Stimulated activated CD4-positive, alpha-beta T cell treated with anti-CD3 and anti-CD28 coated beads, Interleukin-4, amount 100 ng/mL, for 1 hour (primary cell): ENCODE measurements at regions not wholly inside any gene's neighbourhood (a gene's known extent, or its start where the extent isn't known, plus 50 kb on each side); places are given as distances from the start of the nearest gene placed in this dataset.

Source experiments
- DNase-seq: peaks from one replicate; pipeline ENCODE4 v3.0.0-alpha.2; 2020

DNA sequence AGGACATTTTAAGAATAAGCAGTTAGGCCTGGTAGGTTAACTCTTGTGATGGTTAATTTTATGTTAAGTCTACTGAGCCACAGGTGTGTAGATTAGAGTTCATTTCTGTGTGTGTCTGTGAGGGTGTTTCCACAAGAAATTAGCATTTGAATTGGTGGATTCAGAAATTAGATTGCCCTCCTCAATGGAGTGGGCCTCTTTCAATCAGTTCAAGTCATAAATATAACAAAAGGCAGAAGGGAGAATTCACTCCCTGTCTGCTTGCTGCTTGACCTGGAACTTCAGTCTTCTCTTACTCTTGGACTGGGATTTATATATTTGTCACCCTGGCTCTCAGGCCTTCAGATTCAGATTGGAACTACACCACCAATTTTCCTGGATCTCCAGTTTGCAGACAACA lies 55.3 kb upstream of the POM121L12 start:
- no peak for DNase-seq

DNA sequence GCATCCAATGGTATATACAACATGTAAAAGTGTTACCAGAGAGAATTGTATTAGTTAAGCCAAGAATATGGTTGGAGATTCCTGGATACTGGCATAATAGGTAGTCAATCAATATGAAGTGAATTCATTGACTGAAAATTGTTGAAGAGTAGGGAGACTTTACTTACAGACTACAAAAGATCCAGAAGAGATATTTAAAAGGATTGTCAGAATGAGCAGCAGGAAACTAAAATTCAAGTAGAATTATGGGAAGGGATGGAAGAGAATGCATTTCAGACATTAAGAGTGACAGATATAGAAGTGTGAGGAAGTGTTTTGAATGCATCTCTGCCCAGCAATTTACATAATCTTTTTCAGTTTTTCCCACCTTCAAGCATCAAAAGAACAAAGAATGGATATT lies 62.3 kb upstream of the POM121L12 start:
- DNase-seq: no peak

DNA sequence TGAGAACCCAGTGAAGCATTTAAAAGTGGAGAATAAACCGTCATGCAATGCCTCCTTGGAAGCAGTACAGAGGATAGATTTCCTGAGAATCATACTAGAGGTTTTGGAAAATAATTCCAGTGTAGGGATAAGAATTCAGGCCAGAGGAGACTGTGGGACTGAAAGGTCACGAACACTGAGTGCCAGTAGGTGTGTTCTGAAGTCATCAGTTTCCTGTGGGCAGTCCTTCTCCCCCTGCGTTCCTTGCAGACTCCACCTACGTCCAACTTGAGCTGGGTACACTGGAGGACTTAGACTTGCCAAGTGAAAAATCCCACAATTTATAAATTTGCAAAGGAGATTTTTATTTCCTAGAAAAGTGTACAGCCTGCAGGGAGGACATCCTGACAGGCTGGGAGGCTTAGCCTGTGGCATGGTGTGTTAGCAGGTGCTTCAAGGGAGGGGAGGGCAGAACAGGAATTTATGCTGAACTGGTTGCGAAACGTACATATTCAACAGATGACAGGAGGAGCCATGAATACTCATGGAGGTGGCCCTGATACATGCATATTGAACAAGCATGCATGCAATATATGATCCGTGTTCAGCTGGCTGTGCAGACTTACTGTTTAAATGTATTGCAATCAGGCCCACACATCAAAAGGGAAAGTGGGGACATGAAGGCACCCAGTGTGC lies 72.9 kb upstream of the POM121L12 start:
- DNase-seq: no peak

DNA sequence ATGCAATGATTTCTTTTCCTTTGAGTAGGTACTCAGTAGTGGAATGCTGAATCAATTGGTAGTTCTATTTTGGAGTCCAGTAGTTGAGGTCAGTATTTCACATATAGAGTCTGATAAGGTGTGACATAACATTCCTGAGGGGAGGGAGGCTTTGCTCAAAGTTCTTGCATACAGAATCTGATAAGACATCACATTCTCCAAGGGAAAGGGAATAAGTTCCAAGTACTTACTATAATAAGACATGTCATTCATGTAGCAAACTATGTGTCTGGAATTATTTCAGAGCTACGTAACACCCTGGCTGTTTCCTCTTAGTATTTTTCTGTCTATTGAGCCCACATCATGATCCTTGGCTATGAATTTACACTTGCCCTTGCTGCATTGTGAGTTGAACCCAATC lies 74.3 kb upstream of the POM121L12 start:
- DNase-seq: no peak

DNA sequence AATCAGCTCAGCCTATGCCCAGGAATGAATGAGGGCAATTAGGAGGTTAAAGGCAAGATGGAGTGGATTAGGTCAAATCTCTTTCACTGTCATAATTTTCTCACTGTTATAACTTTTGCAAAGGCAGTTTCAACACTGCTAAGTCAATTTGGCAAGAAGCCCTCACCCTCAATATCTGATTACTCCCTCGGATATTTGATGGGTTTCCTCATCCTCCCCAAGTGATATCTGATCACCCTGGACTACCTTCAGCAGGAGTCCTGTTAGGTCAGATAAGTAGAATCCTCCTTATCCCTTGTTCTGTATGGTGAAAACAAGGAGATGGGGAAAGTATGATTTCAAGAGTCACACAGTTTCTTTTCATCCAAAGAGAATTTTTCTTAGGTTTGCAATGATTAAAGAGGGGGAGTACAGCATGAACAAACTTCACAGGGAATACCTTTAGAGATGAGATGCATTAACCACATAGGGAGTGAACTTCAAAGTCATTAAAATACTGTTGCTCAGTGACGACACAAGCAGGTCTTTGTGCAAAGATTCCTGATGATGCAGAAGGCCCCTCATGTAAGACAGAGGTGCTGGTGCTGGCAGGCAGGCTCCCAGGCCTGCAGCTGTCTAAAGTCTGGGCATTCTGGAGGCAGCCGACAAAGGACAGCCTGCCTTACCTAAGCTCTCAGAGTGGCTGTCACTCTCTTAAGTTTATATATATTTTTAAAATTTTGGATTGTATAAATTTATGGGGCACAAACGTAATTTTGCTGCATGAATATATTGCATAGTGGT lies 75.4 kb upstream of the POM121L12 start:
- no peak for DNase-seq

DNA sequence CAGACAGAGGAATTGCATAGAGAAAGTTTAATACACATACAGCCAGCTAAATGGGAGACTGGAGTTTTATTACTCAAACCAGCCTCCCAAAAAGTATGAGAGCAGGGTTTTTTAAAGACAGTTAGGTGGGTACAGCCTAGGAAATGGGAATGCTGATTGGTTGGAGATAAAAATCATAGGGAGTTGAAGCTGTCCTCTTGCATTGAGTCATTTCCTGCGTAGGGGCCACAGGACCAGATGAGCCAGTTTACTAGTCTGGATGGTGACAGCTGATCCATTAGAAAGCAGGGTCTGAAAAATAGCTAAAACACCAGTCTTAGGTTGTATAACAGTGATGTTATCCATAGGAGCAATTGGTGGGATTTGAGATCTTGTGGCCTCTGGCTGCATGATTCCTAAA lies 76.1 kb upstream of the POM121L12 start:
- no peak for DNase-seq

DNA sequence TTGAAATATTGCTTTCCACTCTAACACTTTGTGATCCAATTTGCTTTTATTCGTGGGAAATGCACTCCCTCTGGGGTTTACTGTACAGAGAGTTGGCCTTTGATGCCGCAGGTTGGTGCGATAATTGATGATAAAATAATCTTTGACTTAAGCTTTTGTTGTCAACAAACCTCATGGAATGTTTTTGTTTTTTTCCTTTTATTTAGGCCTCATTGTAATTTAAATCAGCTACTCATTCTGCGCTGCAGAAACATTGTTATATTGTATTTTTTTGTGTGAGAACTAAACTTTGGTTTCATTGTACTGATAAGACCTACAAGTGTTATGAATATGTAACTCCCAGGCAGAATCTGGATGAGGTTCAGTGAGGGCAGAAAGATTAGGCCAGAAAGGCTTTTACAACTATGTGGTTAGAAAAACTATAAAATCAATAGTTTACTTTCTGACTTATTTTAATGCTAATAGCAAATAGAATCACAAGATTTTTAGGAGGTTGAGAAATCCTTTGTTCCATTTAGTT lies 76.8 kb upstream of the POM121L12 start:
- no peak for DNase-seq

DNA sequence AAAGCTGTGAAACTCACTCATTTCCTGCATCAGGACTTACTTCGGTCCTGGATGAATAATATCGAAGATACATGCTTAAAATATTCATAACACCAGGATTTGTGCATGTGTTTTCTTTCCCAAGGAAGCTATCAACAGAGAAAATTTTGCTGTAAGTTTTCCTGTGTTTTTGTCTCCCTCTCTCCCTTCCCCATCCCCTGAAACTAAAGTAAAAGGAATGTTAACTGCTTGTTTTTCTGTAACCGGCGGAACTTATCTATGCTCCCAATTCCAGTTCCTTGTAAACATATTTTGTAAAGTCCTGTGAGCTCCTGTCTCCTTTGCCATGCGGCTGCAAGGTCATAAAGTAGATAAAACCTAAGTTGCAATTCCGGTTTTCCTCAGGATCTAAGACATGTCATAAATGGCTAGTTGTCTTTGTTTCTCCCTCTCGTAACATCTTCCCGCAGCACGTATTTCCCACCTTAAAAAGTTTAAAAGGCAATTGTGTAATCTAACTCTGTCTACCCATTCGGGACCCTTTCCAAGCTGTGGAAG lies 79.0 kb upstream of the POM121L12 start:
- no peak for DNase-seq

DNA sequence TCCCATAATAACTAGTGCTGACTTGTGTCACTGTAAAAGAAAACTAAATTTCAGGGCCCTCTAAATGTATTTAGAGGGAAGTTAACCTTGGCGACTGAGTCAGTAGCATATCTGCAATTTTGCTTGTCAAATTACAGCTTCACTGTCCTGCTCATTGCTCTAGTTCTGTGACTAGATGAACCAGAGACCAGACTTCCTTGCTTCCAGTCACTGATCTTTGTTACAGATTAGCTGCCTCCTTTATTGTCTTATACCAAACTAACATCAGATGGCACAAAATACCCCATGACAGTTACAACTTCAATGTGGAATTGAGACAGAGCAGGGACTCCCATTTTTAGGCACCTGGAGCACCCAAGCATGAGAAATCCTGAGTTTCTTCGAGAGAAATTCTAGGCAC lies 79.9 kb upstream of the POM121L12 start:
- DNase-seq: no peak

DNA sequence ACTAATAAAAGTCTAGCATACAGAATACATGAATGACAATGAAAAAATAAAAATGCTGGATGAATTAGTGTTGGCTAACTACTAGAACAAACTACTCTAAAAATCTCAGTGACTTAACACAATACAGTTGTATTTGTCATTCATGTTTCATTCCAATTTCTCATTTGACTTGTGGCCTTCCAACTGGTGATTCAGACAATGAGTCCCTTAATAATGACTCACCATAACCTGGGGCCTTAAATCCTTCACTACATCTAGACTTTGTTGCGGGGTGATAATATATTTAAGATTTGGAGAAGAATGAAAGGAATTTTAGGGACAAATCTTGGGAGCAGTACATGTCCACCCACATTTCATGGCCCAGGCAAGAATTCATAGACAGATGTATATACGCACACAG lies 90.5 kb upstream of the POM121L12 start:
- no peak for DNase-seq

DNA sequence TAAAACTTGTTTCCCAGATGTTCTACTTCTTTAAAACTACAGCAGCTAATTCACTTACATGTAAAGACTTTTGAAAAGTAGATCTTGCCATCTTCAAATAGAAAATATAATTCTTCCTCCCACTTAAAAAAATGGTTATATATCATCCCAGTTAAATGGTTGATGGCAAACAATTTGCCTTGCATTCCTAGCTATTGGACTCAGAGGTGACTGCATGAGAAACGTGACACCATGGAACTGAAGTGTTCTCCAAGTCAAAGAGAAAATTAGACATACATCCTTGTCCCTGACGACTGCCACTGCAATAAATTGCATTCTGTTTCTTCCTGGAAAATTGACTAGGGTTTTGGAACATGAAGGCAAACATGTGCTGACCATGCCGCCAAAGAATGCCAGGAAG lies 95.0 kb upstream of the POM121L12 start:
- DNase-seq: no peak

DNA sequence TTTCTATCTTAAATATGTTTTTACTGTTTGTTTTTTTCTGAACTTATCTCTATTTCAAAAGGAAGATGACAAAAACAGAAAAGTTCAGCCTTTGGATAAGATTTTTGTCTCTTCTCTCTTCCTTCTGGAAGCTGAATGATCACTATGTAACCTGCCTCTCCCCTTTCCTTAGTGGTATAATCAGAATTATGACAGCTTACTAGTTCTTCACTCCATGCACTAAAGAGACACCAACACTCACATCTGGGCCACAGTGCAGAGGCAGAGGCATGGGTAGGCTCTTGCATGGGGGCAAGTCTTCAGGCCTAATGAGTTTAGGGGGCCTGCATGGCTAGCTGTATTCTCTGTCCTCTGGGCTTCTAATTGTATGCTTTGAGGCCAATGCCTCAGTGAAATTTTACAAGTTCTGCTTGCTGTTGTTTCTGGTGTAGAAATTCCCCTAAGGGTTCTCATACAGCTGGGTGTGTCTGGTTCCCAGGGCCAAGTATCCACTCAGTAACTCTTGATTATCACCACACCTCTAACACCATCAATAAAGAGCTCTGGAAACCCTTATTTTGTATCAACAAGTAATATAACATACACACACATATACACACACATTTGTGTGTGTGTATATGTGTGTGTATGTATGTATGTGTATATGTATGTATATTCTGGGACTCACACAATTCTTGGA lies 96.8 kb upstream of the POM121L12 start:
- DNase-seq: no peak

DNA sequence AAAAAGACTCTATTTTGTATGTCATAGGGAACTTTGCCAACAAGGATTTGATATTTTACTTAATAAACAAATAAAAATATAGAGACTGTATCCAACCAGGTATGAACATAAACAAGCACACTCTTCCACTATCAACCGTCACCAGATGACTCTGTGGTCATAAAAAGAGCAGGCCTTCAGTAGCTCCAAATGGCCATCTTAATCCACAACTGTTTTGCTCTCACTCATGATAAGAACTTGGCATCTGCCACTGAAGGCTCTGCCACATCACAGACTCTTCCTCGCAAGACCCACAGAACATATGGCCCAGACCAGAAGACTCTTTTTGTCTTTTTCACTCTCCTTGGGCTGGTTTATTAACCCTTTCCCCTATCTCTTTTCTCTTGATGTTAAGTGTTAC lies 98.7 kb upstream of the POM121L12 start:
- DNase-seq: no peak

DNA sequence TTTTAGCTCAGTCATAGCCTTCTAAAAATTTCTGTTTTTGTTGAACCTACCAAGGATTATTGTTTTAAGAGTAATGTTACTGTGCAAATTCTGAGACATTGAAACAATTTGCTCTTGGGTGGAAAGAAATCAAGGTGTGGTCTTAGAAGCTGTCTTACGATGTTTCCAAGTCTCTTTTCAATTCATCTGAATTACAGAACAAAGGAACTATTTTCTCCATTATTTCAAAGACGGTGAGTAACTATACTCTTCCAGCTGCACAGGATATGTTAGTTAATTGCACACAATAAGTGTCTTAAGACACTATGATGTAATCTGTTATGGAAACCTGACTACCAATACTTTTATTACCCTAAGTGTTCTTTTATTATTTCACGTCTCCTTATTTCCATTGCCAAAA lies 106.8 kb upstream of the POM121L12 start:
- no peak for DNase-seq

DNA sequence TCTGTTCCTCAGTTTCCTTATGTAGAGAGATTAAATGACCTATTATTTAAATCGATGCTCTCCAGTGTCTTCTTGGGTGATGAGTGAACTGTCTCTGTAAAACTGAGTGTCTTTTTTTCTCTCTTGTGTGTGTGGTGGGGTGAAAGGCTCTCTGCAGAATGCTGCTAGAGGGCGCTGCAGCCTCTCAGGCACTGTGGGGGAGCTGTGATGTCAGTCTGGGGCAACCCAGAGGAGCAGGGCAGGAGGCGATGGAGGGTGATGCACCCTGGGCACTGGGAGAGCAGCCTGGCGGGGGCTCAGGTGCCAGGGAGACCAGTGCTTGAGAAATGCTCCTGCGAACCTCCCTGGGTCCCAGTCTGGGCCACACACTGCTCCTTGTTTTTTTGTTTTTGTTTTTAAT lies 110.1 kb upstream of the POM121L12 start:
- DNase-seq: no peak

DNA sequence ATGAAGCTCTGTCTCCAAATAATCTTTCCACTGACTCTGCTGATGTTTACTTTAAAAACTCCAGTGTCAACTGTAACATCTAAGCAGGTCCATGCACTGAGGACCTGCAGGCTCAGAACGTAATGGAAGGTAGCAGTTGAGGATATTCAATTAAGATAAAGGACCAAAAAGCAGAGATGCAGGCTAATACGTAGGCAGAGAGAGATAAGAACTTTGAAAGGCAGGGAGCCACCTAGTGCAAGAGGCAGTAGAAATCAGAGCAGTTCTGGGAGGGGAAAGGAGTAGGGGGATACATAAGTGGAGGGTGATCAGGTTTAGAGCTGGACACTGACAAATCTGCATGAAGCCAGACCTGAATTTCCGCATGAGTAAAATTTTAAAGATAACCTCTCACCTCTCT lies 114.5 kb upstream of the POM121L12 start:
- no peak for DNase-seq

DNA sequence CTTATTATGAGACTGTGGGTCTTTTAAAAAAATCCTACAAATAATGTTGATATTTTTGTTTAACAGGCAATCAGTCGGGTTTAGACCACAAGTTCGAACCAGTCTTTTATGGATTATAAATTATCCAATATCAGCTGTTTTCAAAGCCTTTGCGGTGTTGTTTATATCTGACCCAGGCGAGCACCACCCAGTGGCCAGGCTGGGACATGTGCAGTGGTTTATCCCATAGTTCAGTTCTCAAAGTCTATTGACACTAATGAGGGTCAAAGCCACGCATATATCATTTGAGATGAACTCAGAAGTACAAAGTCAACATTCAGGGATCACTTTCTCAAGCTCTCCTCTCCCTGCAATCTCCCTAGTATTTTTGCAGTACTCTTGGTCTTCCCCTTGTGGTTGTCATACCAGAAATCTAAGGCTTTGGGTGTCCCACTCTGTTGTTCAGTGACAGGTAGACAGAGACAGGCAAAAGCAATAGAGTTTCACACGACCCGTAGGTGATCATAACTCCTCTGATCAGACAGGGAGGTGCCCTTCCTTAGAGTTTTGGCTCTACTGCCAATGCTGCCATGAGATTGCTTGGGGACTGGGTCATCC lies 117.4 kb upstream of the POM121L12 start:
- DNase-seq: no peak

DNA sequence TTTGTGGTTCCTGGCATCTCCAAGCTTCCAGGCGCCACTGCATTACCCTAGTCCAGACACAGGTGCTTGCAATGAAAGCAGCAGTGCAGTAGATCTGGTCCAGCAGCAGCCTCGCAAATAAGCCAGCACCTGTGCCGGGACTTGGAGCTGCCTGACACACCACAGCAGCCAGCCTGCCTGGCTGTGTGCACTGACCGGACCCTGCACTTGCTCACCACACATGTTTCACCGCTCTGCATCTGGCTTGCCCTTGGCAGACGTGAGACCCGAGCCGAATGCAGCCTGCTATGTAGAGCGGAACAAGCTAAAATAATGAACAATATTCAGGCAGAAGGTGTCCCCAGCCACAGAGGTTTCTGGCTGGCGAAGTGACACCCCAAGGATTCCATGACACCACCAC lies 123.6 kb upstream of the POM121L12 start:
- DNase-seq: no peak

DNA sequence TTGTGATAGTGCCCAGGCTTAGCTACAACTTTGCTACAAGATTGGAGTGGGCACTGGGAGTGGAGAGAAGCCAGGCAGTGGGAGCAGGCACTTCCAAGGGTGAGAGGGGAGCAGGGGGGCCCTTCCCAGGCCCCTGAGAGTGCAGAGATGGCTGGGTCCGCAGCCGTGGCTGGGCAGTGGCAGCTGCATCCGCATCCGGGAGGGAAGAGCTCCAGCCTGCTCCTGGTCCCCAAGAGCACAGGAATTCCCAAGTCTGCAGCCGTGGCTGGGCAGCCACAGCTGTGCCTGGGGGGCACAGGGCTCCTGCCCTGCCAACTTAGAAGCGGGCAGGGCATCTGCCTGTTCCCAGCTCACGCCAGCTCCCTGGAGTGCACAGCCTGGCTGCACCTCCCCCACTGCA lies 124.1 kb upstream of the POM121L12 start:
- DNase-seq: no peak

DNA sequence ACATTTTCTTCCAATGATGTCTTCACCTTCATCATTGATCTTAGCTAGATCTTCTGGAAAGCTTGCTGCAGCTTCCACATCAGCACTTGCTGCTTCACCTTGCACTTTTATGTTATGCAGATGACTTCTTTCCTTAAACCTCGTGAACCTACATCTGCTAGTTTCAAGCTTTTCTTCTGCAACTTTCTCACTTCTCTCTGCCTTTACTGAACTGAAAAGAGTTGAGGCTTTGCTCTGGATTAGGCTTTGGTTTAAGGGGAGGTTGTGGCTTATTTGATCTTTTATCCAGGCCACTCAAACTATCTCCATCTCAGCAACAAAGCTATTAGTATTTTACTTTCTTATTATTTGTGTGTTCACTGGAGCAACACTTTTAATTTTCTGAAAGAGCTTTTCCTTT lies 125.5 kb upstream of the POM121L12 start:
- DNase-seq: no peak

DNA sequence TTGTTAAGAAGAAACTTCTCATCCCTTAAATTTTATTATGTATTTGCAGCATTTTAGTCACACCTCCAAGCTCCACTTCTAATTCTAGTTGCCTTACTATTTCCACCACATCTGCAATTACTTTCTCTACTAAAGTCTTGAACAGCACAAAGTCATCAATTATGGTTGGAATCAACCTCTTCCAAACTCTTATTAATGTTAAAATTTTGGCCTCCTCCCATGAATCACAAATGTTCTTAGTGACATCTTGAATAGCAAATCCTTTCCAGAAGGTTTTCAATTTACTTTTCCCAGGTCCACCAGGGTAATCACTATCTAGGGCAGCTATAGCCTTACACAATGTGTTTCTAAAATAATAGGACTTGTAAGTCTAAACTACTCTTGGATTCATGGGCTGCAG lies 126.3 kb upstream of the POM121L12 start:
- DNase-seq: no peak

DNA sequence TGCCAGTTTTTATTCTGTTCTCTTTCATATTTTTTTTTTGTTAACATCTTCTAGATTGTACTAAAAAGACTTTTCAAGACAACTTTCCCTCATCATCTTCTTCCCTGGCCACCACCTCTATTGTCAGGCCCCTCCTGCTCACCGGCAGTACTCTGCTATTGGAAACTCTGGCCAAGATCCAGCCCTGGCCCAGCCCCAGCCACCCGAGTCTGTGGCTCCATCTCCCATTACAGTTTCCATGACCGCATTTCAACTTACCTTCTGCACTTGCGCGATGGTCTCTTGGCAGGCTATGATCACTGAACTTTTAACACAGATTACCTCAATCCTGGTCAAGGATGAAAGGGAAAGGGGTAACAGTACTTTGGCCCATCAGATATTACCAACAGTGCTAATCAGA lies 137.7 kb upstream of the POM121L12 start:
- no peak for DNase-seq

DNA sequence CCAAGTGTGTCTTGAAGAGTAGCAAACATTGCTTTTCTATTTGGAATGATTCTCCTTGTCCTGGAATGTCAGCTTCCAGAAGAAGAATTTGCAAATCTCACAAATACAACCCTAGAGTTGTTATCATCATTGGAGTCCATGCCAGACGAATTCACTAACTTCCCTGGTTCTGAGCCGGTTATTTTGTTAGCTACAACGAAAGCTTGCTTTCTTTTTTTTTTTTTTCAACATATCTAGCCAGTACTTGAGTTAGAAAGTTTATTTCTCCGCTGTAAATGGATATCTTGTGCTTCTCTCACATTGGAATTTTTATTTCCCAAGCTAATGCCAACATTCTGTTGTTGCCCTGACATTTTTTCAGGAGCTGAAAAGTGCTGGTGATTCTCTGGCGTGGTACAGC lies 138.1 kb upstream of the POM121L12 start:
- no peak for DNase-seq
